Calu3 (cell line): ENCODE measurements at regions not wholly inside any gene's neighbourhood (a gene's known extent, or its start where the extent isn't known, plus 50 kb on each side); places are given as distances from the start of the nearest gene placed in this dataset.

Experiments
- BruUV-seq: library from RNA; stranded (reverse); fragments of 400-500 nt; replicated peaks from 2 replicates; lab custom pipeline; 2021; lab: Mats Ljungman, UMichigan
- CTCF ChIA-PET: fragments of 300-600 bp; sonication (Branson Sonifier 250); formaldehyde crosslinking; loops from one replicate; lab custom pipeline; 2022; ENCODE audit warnings: antibody characterized with exemption; lab: Charles Lee
- DNase-seq: peaks from one replicate; pipeline ENCODE4 v3.0.0; 2022
- H3K27ac Mint-ChIP-seq: one replicate; pipeline ENCODE4 v1.8.0; 2022; ENCODE audit warnings: mixed read lengths; ENCODE audit not compliant: unreplicated experiment
- H3K27me3 Mint-ChIP-seq: one replicate; pipeline ENCODE4 v1.8.0; 2022; ENCODE audit warnings: mixed read lengths; ENCODE audit not compliant: unreplicated experiment
- H3K36me3 Mint-ChIP-seq: one replicate; pipeline ENCODE4 v1.8.0; 2022; ENCODE audit warnings: mild to moderate bottlenecking, moderate library complexity, mixed read lengths; ENCODE audit not compliant: insufficient read depth, unreplicated experiment
- H3K4me1 Mint-ChIP-seq: one replicate; pipeline ENCODE4 v1.8.0; 2022; ENCODE audit warnings: mild to moderate bottlenecking, low read depth, mixed read lengths; ENCODE audit not compliant: unreplicated experiment
- H3K4me3 Mint-ChIP-seq: one replicate; pipeline ENCODE4 v1.8.0; 2022; ENCODE audit warnings: mild to moderate bottlenecking, low read depth, moderate library complexity, mixed read lengths; ENCODE audit not compliant: unreplicated experiment
- H3K9me3 Mint-ChIP-seq: one replicate; pipeline ENCODE4 v1.8.0; 2022; ENCODE audit warnings: low read depth, mixed read lengths; ENCODE audit not compliant: unreplicated experiment
- CTCF ChIP-seq: fragments of 200-600 bp; IDR thresholded peaks from one replicate; pipeline ENCODE4 v1.8.0; 2022; ENCODE audit warnings: antibody characterized with exemption; ENCODE audit not compliant: unreplicated experiment
- intact Hi-C: fragments of 100-400 bp; cut with micrococcal nuclease; formaldehyde crosslinking; loops from one replicate; pipeline ENCODE4 v1.10.0; 2022; ENCODE audit not compliant: unreplicated experiment

DNA sequence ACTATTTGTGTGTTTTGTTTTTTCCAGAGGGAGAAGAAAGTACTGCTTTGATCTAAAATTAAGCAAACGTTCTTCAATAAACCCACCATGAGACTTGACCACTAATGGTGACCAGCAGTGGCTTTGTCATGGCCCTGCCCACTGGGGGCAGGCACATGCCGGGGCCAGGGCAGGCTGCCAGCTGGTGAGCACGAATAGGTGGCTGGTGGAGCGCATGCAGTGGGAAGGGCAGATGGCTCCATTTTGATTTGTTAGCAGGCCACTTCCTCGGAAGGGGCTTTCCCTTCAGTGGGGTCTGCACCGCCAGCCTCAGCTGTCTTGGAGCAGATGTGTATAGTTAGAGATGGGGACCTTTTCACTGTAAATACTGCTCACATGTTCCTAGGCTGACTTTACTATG is 277.1 kb downstream of the SOX11 start:
- peaks cover 14% of the 10 kb centered on the region for H3K9me3 Mint-ChIP-seq
- no peak overlapping the region for H3K4me3 Mint-ChIP-seq
- no peaks in the 10 kb centered on the region for H3K4me1 Mint-ChIP-seq
- no peak for TF ChIP-seq CTCF
- no peaks in the 10 kb centered on the region for H3K27me3 Mint-ChIP-seq
- no peaks in the 10 kb centered on the region for H3K36me3 Mint-ChIP-seq
- CTCF ChIA-PET = no interaction called here
- intact Hi-C loops = no loop called here
- DNase-seq = no peak
- H3K27ac Mint-ChIP-seq = no peak overlapping the region
- no TSS peak for BruUV-seq

DNA sequence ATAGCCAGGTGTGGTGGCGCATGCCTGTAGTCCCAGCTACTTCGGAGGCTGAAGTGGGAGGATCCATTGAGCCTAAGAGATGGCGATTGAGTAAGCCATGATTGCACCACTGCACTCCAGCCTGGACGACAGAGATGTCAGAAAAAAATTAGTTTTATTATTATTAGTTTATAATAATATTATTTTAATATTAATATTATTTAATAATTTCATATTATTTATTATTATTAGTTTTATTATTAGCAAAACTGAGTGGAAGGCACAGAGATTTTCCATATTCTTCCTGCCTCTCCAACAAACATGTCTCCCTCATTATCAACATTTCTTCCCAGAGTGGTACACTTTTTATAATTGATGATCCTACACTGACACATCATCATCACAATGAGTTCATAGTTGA is 278.2 kb downstream of the SOX11 start:
- DNase-seq = no peak
- H3K27me3 Mint-ChIP-seq = no peaks in the 10 kb centered on the region
- H3K4me3 Mint-ChIP-seq = no peak overlapping the region
- no peak overlapping the region for H3K27ac Mint-ChIP-seq
- intact Hi-C loops = no loop called here
- H3K4me1 Mint-ChIP-seq = no peaks in the 10 kb centered on the region
- CTCF ChIA-PET = no interaction called here
- TF ChIP-seq CTCF = no peak
- no TSS peak for BruUV-seq
- no peaks in the 10 kb centered on the region for H3K36me3 Mint-ChIP-seq
- H3K9me3 Mint-ChIP-seq = peaks cover 14% of the 10 kb centered on the region

DNA sequence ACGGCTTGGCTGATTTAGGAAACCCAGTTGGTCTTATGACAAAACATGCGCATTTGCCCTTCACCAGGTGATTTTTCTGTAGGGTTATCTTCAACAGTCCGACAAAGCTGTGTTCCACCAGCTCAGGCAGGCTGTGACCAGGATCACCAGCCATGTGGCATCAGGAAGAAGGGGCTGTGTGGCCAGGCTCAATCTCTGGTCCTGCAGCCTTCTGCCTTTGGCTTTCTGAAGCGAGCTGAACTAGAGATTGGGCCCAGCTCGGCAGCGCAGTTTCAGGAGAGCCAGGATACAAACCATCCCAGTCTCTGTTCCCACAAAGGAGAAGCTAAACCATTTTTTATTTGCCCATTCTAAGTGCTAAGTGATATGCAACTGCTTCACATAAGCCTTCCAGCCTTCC is 282.3 kb downstream of the SOX11 start:
- Mint-ChIP-seq H3K4me3 (no peak overlapping the region), H3K27ac (no peak overlapping the region), H3K27me3 (no peaks in the 10 kb centered on the region), H3K4me1 (no peaks in the 10 kb centered on the region), H3K9me3 (peaks cover 3% of the 10 kb centered on the region), H3K36me3 (no peaks in the 10 kb centered on the region)
- TF ChIP-seq CTCF = no peak
- no peak for DNase-seq
- CTCF ChIA-PET = no interaction called here
- intact Hi-C loops = no loop called here
- no TSS peak for BruUV-seq

DNA sequence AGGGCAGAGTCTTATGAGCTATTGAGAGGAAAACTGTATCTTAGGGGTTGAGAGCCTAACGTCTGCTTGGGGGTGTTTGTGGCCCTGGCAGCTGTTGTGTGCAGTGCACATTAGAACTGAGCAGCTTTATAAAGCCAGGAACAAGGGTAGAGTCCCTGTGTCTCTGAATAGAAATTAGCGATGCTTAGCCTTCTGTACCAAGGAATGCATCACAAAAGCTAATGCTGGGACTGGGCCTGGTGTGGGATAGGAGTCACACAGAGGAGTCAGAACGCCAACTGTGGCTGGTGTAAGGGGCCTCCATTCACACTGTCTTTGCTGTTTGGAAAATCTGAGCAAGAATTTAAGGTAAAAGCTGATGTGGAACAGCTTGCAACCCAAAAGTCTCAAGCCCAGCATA is 283.2 kb downstream of the SOX11 start:
- H3K27ac Mint-ChIP-seq = no peak overlapping the region
- no peaks in the 10 kb centered on the region for H3K27me3 Mint-ChIP-seq
- no peak for DNase-seq
- no TSS peak for BruUV-seq
- CTCF ChIA-PET = no interaction called here
- H3K9me3 Mint-ChIP-seq = peaks cover 3% of the 10 kb centered on the region
- no peaks in the 10 kb centered on the region for H3K36me3 Mint-ChIP-seq
- H3K4me1 Mint-ChIP-seq = no peaks in the 10 kb centered on the region
- no peak for TF ChIP-seq CTCF
- intact Hi-C loops = no loop called here
- no peak overlapping the region for H3K4me3 Mint-ChIP-seq
